DMS53 (cell line): ENCODE measurements at regions not wholly inside any gene's neighbourhood (a gene's known extent, or its start where the extent isn't known, plus 50 kb on each side); places are given as distances from the start of the nearest gene placed in this dataset.
A peak's percentile ranks its signal among the peaks of the same experiment; 100 is the strongest.
"Not testable (repeated sequence)": the region's sequence is repeated elsewhere in the genome, so short reads cannot be mapped to it uniquely, and the experiment has no call there.

Experiments
- DNase-seq: peaks from one replicate; lab custom pipeline; 2025; lab: John Stamatoyannopoulos, UW

- no peak for DNase-seq
Observed at GRCh38 chr6:84871925-84872324, 107.5 kb upstream of the TBX18 start.

- DNase-seq: no peak
Observed at GRCh38 chr6:84870672-84871071, 106.3 kb upstream of the TBX18 start.

- no peak for DNase-seq
Observed at GRCh38 chr6:84868149-84868548, 103.8 kb upstream of the TBX18 start.

GRCh38 chr6:84867521-84867920, 103.1 kb upstream of the TBX18 start:
- no peak for DNase-seq

- DNase-seq: no peak
Observed at GRCh38 chr6:84866715-84867114, 102.3 kb upstream of the TBX18 start.

GRCh38 chr6:84865372-84865771, 101.0 kb upstream of the TBX18 start:
- not testable (repeated sequence) for DNase-seq

GRCh38 chr6:84862843-84863242, 98.4 kb upstream of the TBX18 start:
- no peak for DNase-seq

- DNase-seq: no peak
Observed at GRCh38 chr6:84860920-84861319, 96.5 kb upstream of the TBX18 start.

GRCh38 chr6:84860509-84860908, 96.1 kb upstream of the TBX18 start:
- DNase-seq: no peak

- no peak for DNase-seq
Observed at GRCh38 chr6:84854811-84855400, 90.5 kb upstream of the TBX18 start.

- DNase-seq: no peak
Observed at GRCh38 chr6:84853901-84854300, 89.5 kb upstream of the TBX18 start.

- DNase-seq: no peak
Observed at GRCh38 chr6:84848960-84849359, 84.6 kb upstream of the TBX18 start.

GRCh38 chr6:84847390-84848160, 83.2 kb upstream of the TBX18 start:
- peak; percentile 70 for DNase-seq

GRCh38 chr6:84842525-84843166, 78.2 kb upstream of the TBX18 start:
- DNase-seq: no peak

- not testable (repeated sequence) for DNase-seq
Observed at GRCh38 chr6:84837068-84837866, 72.9 kb upstream of the TBX18 start.

GRCh38 chr6:84836366-84836765, 72.0 kb upstream of the TBX18 start:
- no peak for DNase-seq

- no peak for DNase-seq
Observed at GRCh38 chr6:84835340-84835739, 70.9 kb upstream of the TBX18 start.

GRCh38 chr6:84831924-84832323, 67.5 kb upstream of the TBX18 start:
- not testable (repeated sequence) for DNase-seq

GRCh38 chr6:84825461-84825860, 61.1 kb upstream of the TBX18 start:
- no peak for DNase-seq

GRCh38 chr6:84821314-84821713, 56.9 kb upstream of the TBX18 start:
- not testable (repeated sequence) for DNase-seq

- no peak for DNase-seq
Observed at GRCh38 chr6:84816741-84817140, 52.3 kb upstream of the TBX18 start.
